Endodermal cell (in vitro differentiated cells): ENCODE measurements at regions not wholly inside any gene's neighbourhood (a gene's known extent, or its start where the extent isn't known, plus 50 kb on each side); places are given as distances from the start of the nearest gene placed in this dataset.

Experiments
- DNase-seq: peaks from one replicate; pipeline ENCODE4 v3.0.0-alpha.2; 2017
- H3K27ac ChIP-seq: 2 replicates; pipeline ENCODE4 v1.5.1; 2013; ENCODE audit warnings: mild to moderate bottlenecking, low read depth, low read length, moderate library complexity
- H3K27me3 ChIP-seq: 2 replicates; pipeline ENCODE4 v1.6.1; 2013; ENCODE audit warnings: mild to moderate bottlenecking, low read length, moderate library complexity; ENCODE audit not compliant: insufficient read depth, control insufficient read depth, poor library complexity, severe bottlenecking
- H3K36me3 ChIP-seq: 2 replicates; pipeline ENCODE4 v1.7.0; 2013; ENCODE audit warnings: mild to moderate bottlenecking, low read length, moderate library complexity; ENCODE audit not compliant: control insufficient read depth, insufficient read depth
- H3K4me1 ChIP-seq: one replicate; pipeline ENCODE4 v1.7.0; 2013; ENCODE audit warnings: low read length; ENCODE audit not compliant: control insufficient read depth, insufficient read depth
- H3K4me3 ChIP-seq: 2 replicates; pipeline ENCODE4 v1.5.1; 2013; ENCODE audit warnings: mild to moderate bottlenecking, low read length, moderate library complexity
- H3K9ac ChIP-seq: 2 replicates; pipeline ENCODE4 v1.6.1; 2013; ENCODE audit warnings: mild to moderate bottlenecking, low read length, moderate library complexity; ENCODE audit not compliant: poor library complexity, severe bottlenecking; ENCODE audit errors: extremely low read depth
- H3K9me3 ChIP-seq: 2 replicates; pipeline ENCODE4 v1.6.1; 2013; ENCODE audit warnings: mild to moderate bottlenecking, low read length, moderate library complexity; ENCODE audit not compliant: control insufficient read depth
- H3K27ac Mint-ChIP-seq: 2 replicates; pipeline ENCODE4 v1.8.0; 2020; ENCODE audit warnings: mixed read lengths
- H3K27me3 Mint-ChIP-seq: 2 replicates; pipeline ENCODE4 v1.8.0; 2021; ENCODE audit warnings: mild to moderate bottlenecking, mixed read lengths; ENCODE audit not compliant: insufficient read depth
- H3K36me3 Mint-ChIP-seq: 2 replicates; pipeline ENCODE4 v1.8.0; 2020; ENCODE audit warnings: low read depth, mixed read lengths
- H3K4me1 Mint-ChIP-seq: 2 replicates; pipeline ENCODE4 v1.8.0; 2020; ENCODE audit warnings: mixed read lengths
- H3K4me3 Mint-ChIP-seq: 2 replicates; pipeline ENCODE4 v1.8.0; 2020; ENCODE audit warnings: mild to moderate bottlenecking, moderate library complexity, mixed read lengths
- H3K9me3 Mint-ChIP-seq: 2 replicates; pipeline ENCODE4 v1.8.0; 2020; ENCODE audit warnings: mild to moderate bottlenecking, mixed read lengths
- CTCF ChIP-seq: fragments of 200-600 bp; sonication (generic); conservative IDR thresholded peaks from 2 replicates; pipeline ENCODE4 v1.5.0; 2021; ENCODE audit warnings: antibody characterized with exemption, mild to moderate bottlenecking
- WGBS, 2 experiments: methylation state at CpG; one replicate each; pipeline versions ENCODE4 v1.1.5 to v1.1.7; 2013; ENCODE audit warnings: missing lambda C conversion rate in 2 of 2, mixed read lengths in 1 of 2; ENCODE audit not compliant: insufficient coverage in 1 of 2, insufficient read length in 1 of 2; 5-methylcytosine and 5-hydroxymethylcytosine counted together

DNA sequence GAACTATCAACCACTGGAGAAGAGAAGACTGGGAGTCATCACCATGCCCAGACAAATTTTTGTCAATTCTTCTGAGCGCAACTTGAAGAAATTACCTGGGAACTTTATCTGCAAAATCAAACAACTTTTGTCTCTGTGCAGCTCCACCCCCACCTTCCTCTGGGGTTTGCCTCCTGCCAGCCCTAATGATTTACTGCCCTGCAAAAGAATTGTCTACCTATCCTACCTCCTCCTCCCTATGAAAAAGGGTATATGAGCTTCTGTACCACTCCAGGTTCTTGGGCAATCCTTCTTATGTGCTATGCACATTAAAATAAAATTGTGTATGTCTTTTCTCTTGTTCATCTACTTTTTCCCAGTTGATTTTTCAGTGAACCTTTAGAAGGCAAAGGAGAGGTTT lies 191.9 kb downstream of the URB2 start:
- Histone ChIP-seq H3K4me3 (no peak overlapping the region), H3K9ac (no peak overlapping the region), H3K9me3 (peaks cover 11% of the 10 kb centered on the region), H3K4me1 (no peaks in the 10 kb centered on the region), H3K36me3 (no peaks in the 10 kb centered on the region), H3K27me3 (no peaks in the 10 kb centered on the region), H3K27ac (no peak overlapping the region)
- Mint-ChIP-seq H3K36me3 (no peaks in the 10 kb centered on the region), H3K9me3 (peaks cover 18% of the 10 kb centered on the region), H3K4me3 (no peak overlapping the region), H3K27ac (no peak overlapping the region), H3K4me1 (peaks cover 11% of the 10 kb centered on the region), H3K27me3 (no peaks in the 10 kb centered on the region)
- 71 to 95% methylated on average over 1 of the region's 1 CpG for WGBS, 2 experiments
- TF ChIP-seq CTCF, result no peak
- DNase-seq, result no peak

DNA sequence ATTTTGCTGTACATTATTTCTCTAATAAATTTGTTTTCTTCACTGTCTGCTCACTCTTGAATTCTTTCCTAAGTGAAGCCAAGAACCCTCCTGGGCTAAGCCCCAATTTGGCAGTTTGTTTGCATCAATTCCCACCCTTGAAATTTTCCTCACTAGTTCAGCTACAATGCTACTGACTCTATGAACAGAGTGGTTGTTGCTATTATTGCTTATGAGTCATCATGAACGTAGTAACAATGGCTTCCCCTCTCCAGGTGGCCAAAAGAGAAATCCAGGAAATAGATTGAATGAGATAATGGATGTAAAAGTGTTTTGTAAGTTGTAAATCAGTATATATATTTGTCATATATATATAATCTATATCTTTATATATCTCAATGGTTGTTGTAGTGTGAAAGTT lies 193.0 kb downstream of the URB2 start:
- H3K27me3 ChIP-seq, result no peaks in the 10 kb centered on the region
- H3K27ac ChIP-seq, result no peak overlapping the region
- WGBS, 2 experiments, result 78% methylated on average over 1 of the region's 1 CpG; no CpG with 5 or more reads in 1 of the 2 experiments
- no peaks in the 10 kb centered on the region for H3K36me3 ChIP-seq
- H3K9me3 ChIP-seq, result peaks cover 11% of the 10 kb centered on the region
- H3K4me3 Mint-ChIP-seq, result no peak overlapping the region
- H3K4me3 ChIP-seq, result peak overlapping the region; percentile 19
- DNase-seq, result no peak
- no peaks in the 10 kb centered on the region for H3K36me3 Mint-ChIP-seq
- H3K9ac ChIP-seq, result no peak overlapping the region
- H3K27ac Mint-ChIP-seq, result no peak overlapping the region
- H3K4me1 ChIP-seq, result no peaks in the 10 kb centered on the region
- TF ChIP-seq CTCF, result no peak
- H3K4me1 Mint-ChIP-seq, result peaks cover 11% of the 10 kb centered on the region
- H3K9me3 Mint-ChIP-seq, result peaks cover 18% of the 10 kb centered on the region
- H3K27me3 Mint-ChIP-seq, result peaks cover 2% of the 10 kb centered on the region

- H3K4me3 Mint-ChIP-seq, result no peak overlapping the region
- WGBS, 2 experiments, result 91 to 92% methylated on average over 2 to 4 of the region's 4 CpGs
- peaks cover 26% of the 10 kb centered on the region for H3K9me3 ChIP-seq
Measured at GRCh38 chr1:229822026-229822425, 196.0 kb downstream of the URB2 start.

More at GRCh38 chr1:229822026-229822425, 196.0 kb downstream of the URB2 start:
- Mint-ChIP-seq H3K4me1 (no peaks in the 10 kb centered on the region), H3K27ac (no peak overlapping the region), H3K9me3 (peaks cover 31% of the 10 kb centered on the region), H3K27me3 (peaks cover 2% of the 10 kb centered on the region), H3K36me3 (peaks cover 3% of the 10 kb centered on the region)
- no peak overlapping the region for H3K27ac ChIP-seq
- no peaks in the 10 kb centered on the region for H3K27me3 ChIP-seq
- no peak for TF ChIP-seq CTCF
- H3K4me1 ChIP-seq, result no peaks in the 10 kb centered on the region
- no peak for DNase-seq
- no peak overlapping the region for H3K4me3 ChIP-seq
- no peak overlapping the region for H3K9ac ChIP-seq
- H3K36me3 ChIP-seq, result no peaks in the 10 kb centered on the region
